ENCODE measurements at regions not wholly inside any gene's neighbourhood (a gene's known extent, or its start where the extent isn't known, plus 50 kb on each side); places are given as distances from the start of the nearest gene placed in this dataset.

GRCh38 chr2:201532686-201533304 lies 81.3 kb downstream of the STRADB start:
- FAIRE-seq (no peak), ATAC-seq (no peak), DNase-seq (no peak)
- intact Hi-C loops (cut with DNase I), result no loop called here
- Histone ChIP-seq H3K4me1 (no peaks in the 10 kb centered on the region), H3K27me3 (no peaks in the 10 kb centered on the region), H3K27ac (no peak overlapping the region), H3K9me3 (peaks cover 0 to 3% (median 0%) of the 10 kb centered on the region in 4 donors), H3K4me3 (no peak overlapping the region), H3K36me3 (no peaks in the 10 kb centered on the region)
- no peak for TF ChIP-seq CTCF (IDR thresholded peaks at IDR 0.05)
- WGBS, 2 donors, result 82 to 86% methylated on average over 2 of the region's 2 CpGs

All from pancreas (tissue), 10 donors.